Bronchial epithelial cell (primary cell): ENCODE measurements at regions not wholly inside any gene's neighbourhood (a gene's known extent, or its start where the extent isn't known, plus 50 kb on each side); places are given as distances from the start of the nearest gene placed in this dataset.

ENCODE experiments used
- DNase-seq: peaks from one replicate; pipeline ENCODE4 v3.0.0-alpha.2; 2010; ENCODE audit warnings: low read depth
- FAIRE-seq: peaks from 2 replicates; lab custom pipeline; 2011; peaks lifted over from hg19 to GRCh38; lab: Jason Lieb, UNC
- H3K27me3 ChIP-seq: 2 replicates; pipeline ENCODE4 v1.5.1; 2011; ENCODE audit warnings: low read length; ENCODE audit not compliant: control insufficient read depth, insufficient read depth
- H3K36me3 ChIP-seq: 2 replicates; pipeline ENCODE4 v1.5.1; 2011; ENCODE audit warnings: low read length; ENCODE audit not compliant: control insufficient read depth, insufficient read depth
- H3K4me3 ChIP-seq: 2 replicates; pipeline ENCODE4 v1.5.1; 2011; ENCODE audit warnings: mild to moderate bottlenecking, low read depth, low read length, control low read depth
- TF ChIP-seq, protein P1 (sequence below): IDR thresholded peaks from 2 replicates; pipeline ENCODE4 v1.5.1; 2011; ENCODE audit warnings: mild to moderate bottlenecking, moderate library complexity, low read length, control low read depth, inconsistent platforms; ENCODE audit not compliant: insufficient read depth, severe bottlenecking

DNA sequence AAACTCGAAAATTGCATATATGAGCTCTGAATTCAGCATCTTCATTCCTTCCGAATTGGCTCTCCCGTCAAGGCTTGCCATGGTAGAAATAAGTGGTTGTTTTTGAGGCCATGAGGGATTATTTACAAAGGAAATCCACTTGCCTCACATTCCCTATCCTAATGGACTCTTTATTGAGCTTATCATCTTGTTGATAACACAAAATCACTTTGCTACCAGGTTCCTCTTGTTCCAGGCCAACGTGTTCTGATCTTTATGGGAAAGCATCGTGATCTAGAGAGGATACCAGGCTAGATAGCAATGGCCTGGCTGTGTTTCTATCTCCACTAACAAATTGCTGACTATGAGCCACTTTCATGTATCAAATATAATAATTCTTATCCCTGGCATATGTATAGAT is 811.7 kb downstream of the TLR4 start:
- TF ChIP-seq, protein P1, sequence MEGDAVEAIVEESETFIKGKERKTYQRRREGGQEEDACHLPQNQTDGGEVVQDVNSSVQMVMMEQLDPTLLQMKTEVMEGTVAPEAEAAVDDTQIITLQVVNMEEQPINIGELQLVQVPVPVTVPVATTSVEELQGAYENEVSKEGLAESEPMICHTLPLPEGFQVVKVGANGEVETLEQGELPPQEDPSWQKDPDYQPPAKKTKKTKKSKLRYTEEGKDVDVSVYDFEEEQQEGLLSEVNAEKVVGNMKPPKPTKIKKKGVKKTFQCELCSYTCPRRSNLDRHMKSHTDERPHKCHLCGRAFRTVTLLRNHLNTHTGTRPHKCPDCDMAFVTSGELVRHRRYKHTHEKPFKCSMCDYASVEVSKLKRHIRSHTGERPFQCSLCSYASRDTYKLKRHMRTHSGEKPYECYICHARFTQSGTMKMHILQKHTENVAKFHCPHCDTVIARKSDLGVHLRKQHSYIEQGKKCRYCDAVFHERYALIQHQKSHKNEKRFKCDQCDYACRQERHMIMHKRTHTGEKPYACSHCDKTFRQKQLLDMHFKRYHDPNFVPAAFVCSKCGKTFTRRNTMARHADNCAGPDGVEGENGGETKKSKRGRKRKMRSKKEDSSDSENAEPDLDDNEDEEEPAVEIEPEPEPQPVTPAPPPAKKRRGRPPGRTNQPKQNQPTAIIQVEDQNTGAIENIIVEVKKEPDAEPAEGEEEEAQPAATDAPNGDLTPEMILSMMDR = no peak
- no peak overlapping the region for H3K4me3 ChIP-seq
- no peak for FAIRE-seq
- H3K27me3 ChIP-seq = no peaks in the 10 kb centered on the region
- no peak for DNase-seq
- no peaks in the 10 kb centered on the region for H3K36me3 ChIP-seq

DNA sequence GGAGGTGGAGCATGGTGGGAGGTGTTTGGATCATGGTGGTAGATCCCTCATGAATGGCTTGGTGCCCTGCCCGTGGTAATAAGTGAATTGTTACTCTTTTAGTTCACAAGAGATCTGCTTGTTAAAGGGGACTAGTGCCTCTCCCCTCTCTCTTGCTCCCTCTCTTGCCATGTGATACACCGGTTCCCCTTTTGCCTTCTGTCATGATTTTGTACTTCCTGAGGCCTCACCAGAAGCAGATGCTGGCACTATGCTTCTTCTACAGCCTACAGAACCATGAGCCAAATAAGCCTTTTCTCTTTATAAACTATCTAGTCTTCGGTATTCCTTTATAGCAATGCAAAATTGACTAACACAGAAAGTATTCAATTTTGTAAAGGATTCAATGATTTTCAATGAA is 817.1 kb downstream of the TLR4 start:
- FAIRE-seq (peak; percentile 81), DNase-seq (no peak)
- TF ChIP-seq, protein P1 = no peak
- no peaks in the 10 kb centered on the region for H3K36me3 ChIP-seq
- H3K27me3 ChIP-seq = no peaks in the 10 kb centered on the region
- H3K4me3 ChIP-seq = no peak overlapping the region

DNA sequence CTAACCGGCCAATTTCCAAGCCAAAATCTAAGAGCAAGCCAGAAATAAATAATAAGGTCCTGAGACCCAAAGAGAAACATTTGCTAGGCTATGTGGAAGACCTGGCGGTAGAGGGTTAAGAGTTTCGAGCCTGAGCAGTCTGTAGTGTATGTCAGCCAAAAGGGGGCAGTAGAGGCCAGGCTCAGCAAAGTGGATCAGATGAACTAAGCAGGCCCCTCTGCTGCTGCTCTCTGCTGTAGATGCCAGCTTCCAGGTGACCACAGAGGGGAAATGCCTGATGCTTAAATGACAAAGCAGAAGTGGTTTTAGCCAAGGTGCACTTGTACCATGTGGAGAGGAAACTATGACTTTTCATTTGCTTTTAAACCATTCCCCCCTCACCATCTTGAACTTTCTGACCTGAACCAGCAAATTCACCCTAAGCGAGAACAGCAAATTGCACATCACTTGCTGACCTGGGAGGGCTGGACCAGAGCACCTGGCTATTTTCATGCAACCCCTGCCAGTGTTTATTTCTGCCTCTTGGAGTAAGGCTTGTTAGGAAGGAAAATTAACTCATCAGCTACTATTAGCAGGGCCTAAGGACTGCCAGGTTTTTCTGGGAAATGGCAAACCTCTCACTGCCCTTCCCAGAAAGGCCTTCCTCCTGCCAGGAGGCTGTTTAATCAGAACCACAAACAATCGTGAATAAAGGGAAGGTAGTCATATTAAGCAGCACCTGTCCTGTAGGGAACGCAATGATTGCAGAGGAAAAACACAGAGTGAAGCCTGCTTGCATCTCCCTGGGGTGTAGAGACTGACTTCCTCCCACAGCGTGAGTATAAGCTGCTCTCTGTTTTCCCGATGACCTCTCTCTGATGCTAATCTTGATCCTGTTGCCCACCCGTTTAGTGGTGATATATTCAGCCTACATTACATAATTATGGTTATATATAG is 818.2 kb downstream of the TLR4 start:
- Histone ChIP-seq H3K4me3 (no peak overlapping the region), H3K27me3 (no peaks in the 10 kb centered on the region), H3K36me3 (no peaks in the 10 kb centered on the region)
- FAIRE-seq (no peak), DNase-seq (peak; percentile 38)
- TF ChIP-seq, protein P1 = peak; percentile 66

DNA sequence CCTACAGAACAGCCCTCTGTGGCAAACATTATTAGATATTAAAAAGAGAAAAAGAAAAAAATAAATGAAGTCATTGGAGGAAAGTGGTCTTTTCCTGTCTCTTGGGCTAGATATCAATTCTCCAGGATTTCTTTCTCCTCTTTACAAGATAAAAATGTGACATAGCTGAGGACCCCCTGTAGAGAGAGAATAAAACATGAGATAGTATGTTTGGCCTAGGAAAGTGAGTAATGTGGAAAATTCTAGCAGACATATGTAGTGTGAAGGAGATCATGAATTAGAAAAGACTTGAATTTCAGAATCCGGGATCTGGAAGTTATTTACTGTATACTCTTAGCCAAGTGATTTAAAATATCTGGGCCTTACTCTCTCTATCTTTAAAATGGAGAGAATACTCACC is 823.1 kb downstream of the TLR4 start:
- Histone ChIP-seq H3K4me3 (no peak overlapping the region), H3K27me3 (no peaks in the 10 kb centered on the region), H3K36me3 (no peaks in the 10 kb centered on the region)
- FAIRE-seq (no peak), DNase-seq (no peak)
- TF ChIP-seq, protein P1 = no peak

DNA sequence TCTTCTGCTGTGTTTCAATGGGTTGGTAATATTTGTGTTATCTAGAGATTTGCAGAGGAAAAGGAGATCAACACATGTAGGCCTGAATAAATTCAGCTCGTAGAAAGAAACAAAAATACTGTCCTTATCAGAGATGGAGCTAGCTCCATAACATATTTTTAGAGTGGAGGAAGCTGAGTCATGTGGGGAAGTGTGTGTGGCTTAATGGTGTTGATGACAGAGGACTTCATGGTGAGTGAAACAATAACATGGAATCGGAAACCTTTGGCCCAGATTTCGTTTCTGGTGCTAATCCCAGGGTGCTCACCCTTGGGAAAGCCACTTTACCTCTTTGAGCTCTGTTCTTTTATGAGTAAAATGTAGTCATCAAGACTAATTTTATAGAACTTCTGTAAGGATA is 825.0 kb downstream of the TLR4 start:
- Histone ChIP-seq H3K4me3 (no peak overlapping the region), H3K36me3 (no peaks in the 10 kb centered on the region), H3K27me3 (no peaks in the 10 kb centered on the region)
- TF ChIP-seq, protein P1 = no peak
- no peak for FAIRE-seq
- no peak for DNase-seq
